ENCODE measurements at regions not wholly inside any gene's neighbourhood (a gene's known extent, or its start where the extent isn't known, plus 50 kb on each side); places are given as distances from the start of the nearest gene placed in this dataset.

- Histone ChIP-seq H3K4me3 (replicated peaks; ENCODE audit: low read depth, low read length) (no peak overlapping the region), H3K36me3 (ENCODE audit: control insufficient read depth, insufficient read depth, low read length) (no peaks in the 10 kb centered on the region), H3K27me3 (replicated peaks; ENCODE audit: control insufficient read depth, insufficient read depth, low read length) (no peaks in the 10 kb centered on the region)
- peak; percentile 14 for DNase-seq (ENCODE audit: extremely low read depth, insufficient read length)
- TF ChIP-seq CTCF (IDR thresholded peaks at IDR 0.05; ENCODE audit: insufficient read depth, low read length, poor library complexity, severe bottlenecking) = no peak
Measured at GRCh38 chr5:90338712-90339372, 70.7 kb downstream of the CETN3 start.

GRCh38 chr5:90337449-90338052 lies 72.0 kb downstream of the CETN3 start:
- DNase-seq (ENCODE audit: extremely low read depth, insufficient read length) = no peak
- no peaks in the 10 kb centered on the region for H3K36me3 ChIP-seq (ENCODE audit: control insufficient read depth, insufficient read depth, low read length)
- no peak overlapping the region for H3K4me3 ChIP-seq (replicated peaks; ENCODE audit: low read depth, low read length)
- TF ChIP-seq CTCF (IDR thresholded peaks at IDR 0.05; ENCODE audit: insufficient read depth, low read length, poor library complexity, severe bottlenecking) = no peak
- no peaks in the 10 kb centered on the region for H3K27me3 ChIP-seq (replicated peaks; ENCODE audit: control insufficient read depth, insufficient read depth, low read length)

- no peak for DNase-seq (ENCODE audit: extremely low read depth, insufficient read length)
- no peak for TF ChIP-seq CTCF (IDR thresholded peaks at IDR 0.05; ENCODE audit: insufficient read depth, low read length, poor library complexity, severe bottlenecking)
- H3K4me3 ChIP-seq (replicated peaks; ENCODE audit: low read depth, low read length) = no peak overlapping the region
- no peaks in the 10 kb centered on the region for H3K27me3 ChIP-seq (replicated peaks; ENCODE audit: control insufficient read depth, insufficient read depth, low read length)
- H3K36me3 ChIP-seq (ENCODE audit: control insufficient read depth, insufficient read depth, low read length) = no peaks in the 10 kb centered on the region
Measured at GRCh38 chr5:90336752-90337151, 72.8 kb downstream of the CETN3 start.

GRCh38 chr5:90334741-90335140 lies 74.8 kb downstream of the CETN3 start:
- H3K4me3 ChIP-seq (replicated peaks; ENCODE audit: low read depth, low read length) = no peak overlapping the region
- no peak for TF ChIP-seq CTCF (IDR thresholded peaks at IDR 0.05; ENCODE audit: insufficient read depth, low read length, poor library complexity, severe bottlenecking)
- no peak for DNase-seq (ENCODE audit: extremely low read depth, insufficient read length)
- no peaks in the 10 kb centered on the region for H3K36me3 ChIP-seq (ENCODE audit: control insufficient read depth, insufficient read depth, low read length)
- H3K27me3 ChIP-seq (replicated peaks; ENCODE audit: control insufficient read depth, insufficient read depth, low read length) = no peaks in the 10 kb centered on the region

- no peaks in the 10 kb centered on the region for H3K27me3 ChIP-seq (replicated peaks; ENCODE audit: control insufficient read depth, insufficient read depth, low read length)
- TF ChIP-seq CTCF (IDR thresholded peaks at IDR 0.05; ENCODE audit: insufficient read depth, low read length, poor library complexity, severe bottlenecking) = no peak
- no peak for DNase-seq (ENCODE audit: extremely low read depth, insufficient read length)
- no peaks in the 10 kb centered on the region for H3K36me3 ChIP-seq (ENCODE audit: control insufficient read depth, insufficient read depth, low read length)
- no peak overlapping the region for H3K4me3 ChIP-seq (replicated peaks; ENCODE audit: low read depth, low read length)
Measured at GRCh38 chr5:90329911-90330310, 79.6 kb downstream of the CETN3 start.
